WTC11 (cell line): ENCODE measurements at regions not wholly inside any gene's neighbourhood (a gene's known extent, or its start where the extent isn't known, plus 50 kb on each side); places are given as distances from the start of the nearest gene placed in this dataset.

Source experiments
- ATAC-seq: fragments of 200-7000 bp; cut with Tn5 transposase; 2 replicates; pipeline ENCODE4 v1.10.0; 2021; ENCODE audit warnings: mild to moderate bottlenecking, moderate library complexity
- CTCF ChIA-PET: fragments of 300-600 bp; sonication (Branson Sonifier 250); formaldehyde crosslinking; loops from one replicate; lab custom pipeline; 2021; ENCODE audit warnings: antibody characterized with exemption; lab: Charles Lee
- POLR2A ChIA-PET: fragments of 350-600 bp; sonication (Branson Sonifier 250); formaldehyde crosslinking; loops from one replicate; lab custom pipeline; 2021; ENCODE audit warnings: antibody characterized with exemption; lab: Charles Lee
- DNase-seq: peaks from one replicate; pipeline ENCODE4 v3.0.0; 2021; ENCODE audit warnings: low spot score
- H3K27ac Mint-ChIP-seq: 2 replicates; pipeline ENCODE4 v1.8.0; 2021; ENCODE audit warnings: mixed read lengths
- H3K27me3 Mint-ChIP-seq: 2 replicates; pipeline ENCODE4 v1.8.0; 2021; ENCODE audit warnings: low read depth, mild to moderate bottlenecking, moderate library complexity, mixed read lengths
- H3K36me3 Mint-ChIP-seq: 2 replicates; pipeline ENCODE4 v1.8.0; 2021; ENCODE audit warnings: mixed read lengths
- H3K4me1 Mint-ChIP-seq: 2 replicates; pipeline ENCODE4 v1.8.0; 2022; ENCODE audit warnings: mixed read lengths
- H3K4me3 Mint-ChIP-seq: 2 replicates; pipeline ENCODE4 v1.8.0; 2021; ENCODE audit warnings: mild to moderate bottlenecking, moderate library complexity, mixed read lengths
- H3K9me3 Mint-ChIP-seq: 2 replicates; pipeline ENCODE4 v1.8.0; 2021; ENCODE audit warnings: mixed read lengths
- CREB1 ChIP-seq: sonication (generic); formaldehyde crosslinking; IDR thresholded peaks from 2 replicates; pipeline ENCODE4 v1.8.0; 2023; ENCODE audit warnings: mild to moderate bottlenecking, missing genetic modification reagents
- GABPB1 ChIP-seq: sonication (generic); formaldehyde crosslinking; IDR thresholded peaks from 2 replicates; pipeline ENCODE4 v1.8.1; 2023; ENCODE audit warnings: mild to moderate bottlenecking, missing genetic modification reagents
- GTF2I ChIP-seq: fragments of 250-450 bp; sonication (Bioruptor Pico); conservative IDR thresholded peaks from 2 replicates; pipeline ENCODE4 v1.4.0; 2021; ENCODE audit warnings: mild to moderate bottlenecking
- JUN ChIP-seq: sonication (generic); formaldehyde crosslinking; IDR thresholded peaks from 2 replicates; pipeline ENCODE4 v1.8.0; 2023; ENCODE audit warnings: mild to moderate bottlenecking, missing genetic modification reagents
- MXD4 ChIP-seq: fragments of 250-450 bp; sonication (Bioruptor Pico); IDR thresholded peaks from 2 replicates; pipeline ENCODE4 v1.8.0; 2021; ENCODE audit warnings: mild to moderate bottlenecking, moderate library complexity, borderline replicate concordance
- MYBL2 ChIP-seq: sonication (generic); formaldehyde crosslinking; IDR thresholded peaks from 2 replicates; pipeline ENCODE4 v1.8.1; 2023; ENCODE audit warnings: mild to moderate bottlenecking, moderate library complexity, missing genetic modification reagents
- NR1H2 ChIP-seq: sonication (generic); formaldehyde crosslinking; IDR thresholded peaks from 2 replicates; pipeline ENCODE4 v1.9.0; 2021; ENCODE audit warnings: mild to moderate bottlenecking, moderate library complexity, missing genetic modification reagents
- RORB ChIP-seq: fragments of 250-450 bp; sonication (Bioruptor Pico); IDR thresholded peaks from 2 replicates; pipeline ENCODE4 v1.9.0; 2021; ENCODE audit warnings: mild to moderate bottlenecking
- TEAD4 ChIP-seq: sonication (generic); formaldehyde crosslinking; IDR thresholded peaks from 2 replicates; pipeline ENCODE4 v1.8.0; 2022; ENCODE audit warnings: mild to moderate bottlenecking, missing genetic modification reagents
- ZNF317 ChIP-seq: sonication (generic); formaldehyde crosslinking; IDR thresholded peaks from 2 replicates; pipeline ENCODE4 v1.8.1; 2023; ENCODE audit warnings: low read depth, mild to moderate bottlenecking, moderate library complexity, missing genetic modification reagents, borderline replicate concordance
- TF ChIP-seq, protein P1 (sequence below): fragments of 200-600 bp; IDR thresholded peaks from 2 replicates; pipeline ENCODE4 v1.8.0; 2022; ENCODE audit warnings: antibody characterized with exemption
- TF ChIP-seq, protein P2 (sequence below): sonication (generic); formaldehyde crosslinking; IDR thresholded peaks from 2 replicates; pipeline ENCODE4 v1.8.1; 2023; ENCODE audit warnings: mild to moderate bottlenecking, missing genetic modification reagents
- TF ChIP-seq, protein P3 (sequence below): sonication (generic); formaldehyde crosslinking; IDR thresholded peaks from 2 replicates; pipeline ENCODE4 v1.8.1; 2022; ENCODE audit warnings: low read depth, missing genetic modification reagents, borderline replicate concordance
- TF ChIP-seq, protein P4 (sequence below): sonication (generic); formaldehyde crosslinking; IDR thresholded peaks from 2 replicates; pipeline ENCODE4 v1.8.0; 2023; ENCODE audit warnings: mild to moderate bottlenecking, missing genetic modification reagents
- TF ChIP-seq, protein P5 (sequence below): sonication (generic); formaldehyde crosslinking; IDR thresholded peaks from 2 replicates; pipeline ENCODE4 v1.8.1; 2022; ENCODE audit warnings: low read depth, mild to moderate bottlenecking, moderate library complexity, missing genetic modification reagents, borderline replicate concordance
- TF ChIP-seq, protein P6 (sequence below): sonication (generic); formaldehyde crosslinking; IDR thresholded peaks from 2 replicates; pipeline ENCODE4 v1.8.1; 2022; ENCODE audit warnings: mild to moderate bottlenecking, missing genetic modification reagents, moderate library complexity, borderline replicate concordance
- TF ChIP-seq, protein P7 (sequence below): fragments of 250-450 bp; sonication (Bioruptor Pico); IDR thresholded peaks from 2 replicates; pipeline ENCODE4 v1.9.0; 2021; ENCODE audit warnings: moderate library complexity, mild to moderate bottlenecking, inconsistent platforms, borderline replicate concordance

DNA sequence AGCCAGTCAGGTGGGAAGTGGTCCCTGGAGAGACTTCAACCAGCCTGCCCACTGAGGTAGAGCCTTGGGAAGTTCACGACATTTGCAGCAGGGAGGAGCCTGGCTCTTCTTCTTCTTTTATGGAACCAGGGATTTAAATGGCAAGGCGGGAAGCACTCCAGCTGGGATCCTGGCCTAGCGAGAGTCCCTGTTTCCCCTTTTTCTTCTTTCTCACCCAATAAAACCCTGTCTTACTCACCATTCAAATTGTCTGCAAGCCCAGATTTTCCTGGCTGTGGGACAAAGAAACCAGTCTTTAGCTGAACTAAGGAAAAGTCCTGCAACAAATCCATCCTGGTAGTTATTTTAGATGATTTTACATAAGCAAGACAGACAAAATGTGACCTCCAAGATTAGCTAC is 503.7 kb downstream of the CDH10 start:
- Mint-ChIP-seq H3K9me3 (peaks cover 4% of the 10 kb centered on the region; the same call in 1 of the 2 replicates), H3K4me3 (no peak overlapping the region), H3K27ac (no peak overlapping the region), H3K4me1 (no peaks in the 10 kb centered on the region), H3K27me3 (no peaks in the 10 kb centered on the region), H3K36me3 (no peaks in the 10 kb centered on the region)
- CTCF ChIA-PET = no interaction called here
- DNase-seq = no peak
- POLR2A ChIA-PET = no interaction called here
- peak; percentile 30; the same call in 1 of the 2 replicates for ATAC-seq
- TF ChIP-seq GABPB1 (CRISPR knock-in tag) (no peak), CREB1 (CRISPR knock-in tag) (no peak), RORB (CRISPR knock-in tag) (no peak), JUN (no peak), NR1H2 (CRISPR knock-in tag) (no peak), MXD4 (no peak), MYBL2 (no peak), ZNF317 (CRISPR knock-in tag) (no peak), GTF2I (CRISPR knock-in tag) (no peak), TEAD4 (no peak)
- TF ChIP-seq, protein P1, sequence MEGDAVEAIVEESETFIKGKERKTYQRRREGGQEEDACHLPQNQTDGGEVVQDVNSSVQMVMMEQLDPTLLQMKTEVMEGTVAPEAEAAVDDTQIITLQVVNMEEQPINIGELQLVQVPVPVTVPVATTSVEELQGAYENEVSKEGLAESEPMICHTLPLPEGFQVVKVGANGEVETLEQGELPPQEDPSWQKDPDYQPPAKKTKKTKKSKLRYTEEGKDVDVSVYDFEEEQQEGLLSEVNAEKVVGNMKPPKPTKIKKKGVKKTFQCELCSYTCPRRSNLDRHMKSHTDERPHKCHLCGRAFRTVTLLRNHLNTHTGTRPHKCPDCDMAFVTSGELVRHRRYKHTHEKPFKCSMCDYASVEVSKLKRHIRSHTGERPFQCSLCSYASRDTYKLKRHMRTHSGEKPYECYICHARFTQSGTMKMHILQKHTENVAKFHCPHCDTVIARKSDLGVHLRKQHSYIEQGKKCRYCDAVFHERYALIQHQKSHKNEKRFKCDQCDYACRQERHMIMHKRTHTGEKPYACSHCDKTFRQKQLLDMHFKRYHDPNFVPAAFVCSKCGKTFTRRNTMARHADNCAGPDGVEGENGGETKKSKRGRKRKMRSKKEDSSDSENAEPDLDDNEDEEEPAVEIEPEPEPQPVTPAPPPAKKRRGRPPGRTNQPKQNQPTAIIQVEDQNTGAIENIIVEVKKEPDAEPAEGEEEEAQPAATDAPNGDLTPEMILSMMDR = no peak
- TF ChIP-seq, protein P2, sequence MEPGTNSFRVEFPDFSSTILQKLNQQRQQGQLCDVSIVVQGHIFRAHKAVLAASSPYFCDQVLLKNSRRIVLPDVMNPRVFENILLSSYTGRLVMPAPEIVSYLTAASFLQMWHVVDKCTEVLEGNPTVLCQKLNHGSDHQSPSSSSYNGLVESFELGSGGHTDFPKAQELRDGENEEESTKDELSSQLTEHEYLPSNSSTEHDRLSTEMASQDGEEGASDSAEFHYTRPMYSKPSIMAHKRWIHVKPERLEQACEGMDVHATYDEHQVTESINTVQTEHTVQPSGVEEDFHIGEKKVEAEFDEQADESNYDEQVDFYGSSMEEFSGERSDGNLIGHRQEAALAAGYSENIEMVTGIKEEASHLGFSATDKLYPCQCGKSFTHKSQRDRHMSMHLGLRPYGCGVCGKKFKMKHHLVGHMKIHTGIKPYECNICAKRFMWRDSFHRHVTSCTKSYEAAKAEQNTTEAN (CRISPR knock-in tag) = no peak
- TF ChIP-seq, protein P3, sequence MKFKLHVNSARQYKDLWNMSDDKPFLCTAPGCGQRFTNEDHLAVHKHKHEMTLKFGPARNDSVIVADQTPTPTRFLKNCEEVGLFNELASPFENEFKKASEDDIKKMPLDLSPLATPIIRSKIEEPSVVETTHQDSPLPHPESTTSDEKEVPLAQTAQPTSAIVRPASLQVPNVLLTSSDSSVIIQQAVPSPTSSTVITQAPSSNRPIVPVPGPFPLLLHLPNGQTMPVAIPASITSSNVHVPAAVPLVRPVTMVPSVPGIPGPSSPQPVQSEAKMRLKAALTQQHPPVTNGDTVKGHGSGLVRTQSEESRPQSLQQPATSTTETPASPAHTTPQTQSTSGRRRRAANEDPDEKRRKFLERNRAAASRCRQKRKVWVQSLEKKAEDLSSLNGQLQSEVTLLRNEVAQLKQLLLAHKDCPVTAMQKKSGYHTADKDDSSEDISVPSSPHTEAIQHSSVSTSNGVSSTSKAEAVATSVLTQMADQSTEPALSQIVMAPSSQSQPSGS (CRISPR knock-in tag) = no peak
- TF ChIP-seq, protein P4, sequence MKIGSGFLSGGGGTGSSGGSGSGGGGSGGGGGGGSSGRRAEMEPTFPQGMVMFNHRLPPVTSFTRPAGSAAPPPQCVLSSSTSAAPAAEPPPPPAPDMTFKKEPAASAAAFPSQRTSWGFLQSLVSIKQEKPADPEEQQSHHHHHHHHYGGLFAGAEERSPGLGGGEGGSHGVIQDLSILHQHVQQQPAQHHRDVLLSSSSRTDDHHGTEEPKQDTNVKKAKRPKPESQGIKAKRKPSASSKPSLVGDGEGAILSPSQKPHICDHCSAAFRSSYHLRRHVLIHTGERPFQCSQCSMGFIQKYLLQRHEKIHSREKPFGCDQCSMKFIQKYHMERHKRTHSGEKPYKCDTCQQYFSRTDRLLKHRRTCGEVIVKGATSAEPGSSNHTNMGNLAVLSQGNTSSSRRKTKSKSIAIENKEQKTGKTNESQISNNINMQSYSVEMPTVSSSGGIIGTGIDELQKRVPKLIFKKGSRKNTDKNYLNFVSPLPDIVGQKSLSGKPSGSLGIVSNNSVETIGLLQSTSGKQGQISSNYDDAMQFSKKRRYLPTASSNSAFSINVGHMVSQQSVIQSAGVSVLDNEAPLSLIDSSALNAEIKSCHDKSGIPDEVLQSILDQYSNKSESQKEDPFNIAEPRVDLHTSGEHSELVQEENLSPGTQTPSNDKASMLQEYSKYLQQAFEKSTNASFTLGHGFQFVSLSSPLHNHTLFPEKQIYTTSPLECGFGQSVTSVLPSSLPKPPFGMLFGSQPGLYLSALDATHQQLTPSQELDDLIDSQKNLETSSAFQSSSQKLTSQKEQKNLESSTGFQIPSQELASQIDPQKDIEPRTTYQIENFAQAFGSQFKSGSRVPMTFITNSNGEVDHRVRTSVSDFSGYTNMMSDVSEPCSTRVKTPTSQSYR = no peak
- TF ChIP-seq, protein P5, sequence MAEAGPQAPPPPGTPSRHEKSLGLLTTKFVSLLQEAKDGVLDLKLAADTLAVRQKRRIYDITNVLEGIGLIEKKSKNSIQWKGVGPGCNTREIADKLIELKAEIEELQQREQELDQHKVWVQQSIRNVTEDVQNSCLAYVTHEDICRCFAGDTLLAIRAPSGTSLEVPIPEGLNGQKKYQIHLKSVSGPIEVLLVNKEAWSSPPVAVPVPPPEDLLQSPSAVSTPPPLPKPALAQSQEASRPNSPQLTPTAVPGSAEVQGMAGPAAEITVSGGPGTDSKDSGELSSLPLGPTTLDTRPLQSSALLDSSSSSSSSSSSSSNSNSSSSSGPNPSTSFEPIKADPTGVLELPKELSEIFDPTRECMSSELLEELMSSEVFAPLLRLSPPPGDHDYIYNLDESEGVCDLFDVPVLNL = no peak
- TF ChIP-seq, protein P6, sequence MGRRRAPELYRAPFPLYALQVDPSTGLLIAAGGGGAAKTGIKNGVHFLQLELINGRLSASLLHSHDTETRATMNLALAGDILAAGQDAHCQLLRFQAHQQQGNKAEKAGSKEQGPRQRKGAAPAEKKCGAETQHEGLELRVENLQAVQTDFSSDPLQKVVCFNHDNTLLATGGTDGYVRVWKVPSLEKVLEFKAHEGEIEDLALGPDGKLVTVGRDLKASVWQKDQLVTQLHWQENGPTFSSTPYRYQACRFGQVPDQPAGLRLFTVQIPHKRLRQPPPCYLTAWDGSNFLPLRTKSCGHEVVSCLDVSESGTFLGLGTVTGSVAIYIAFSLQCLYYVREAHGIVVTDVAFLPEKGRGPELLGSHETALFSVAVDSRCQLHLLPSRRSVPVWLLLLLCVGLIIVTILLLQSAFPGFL (CRISPR knock-in tag) = no peak
- TF ChIP-seq, protein P7, sequence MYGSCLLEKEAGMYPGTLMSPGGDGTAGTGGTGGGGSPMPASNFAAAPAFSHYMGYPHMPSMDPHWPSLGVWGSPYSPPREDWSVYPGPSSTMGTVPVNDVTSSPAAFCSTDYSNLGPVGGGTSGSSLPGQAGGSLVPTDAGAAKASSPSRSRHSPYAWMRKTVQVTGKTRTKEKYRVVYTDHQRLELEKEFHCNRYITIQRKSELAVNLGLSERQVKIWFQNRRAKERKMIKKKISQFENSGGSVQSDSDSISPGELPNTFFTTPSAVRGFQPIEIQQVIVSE (CRISPR knock-in tag) = no peak
